K562 (cell line): ENCODE measurements at regions not wholly inside any gene's neighbourhood (a gene's known extent, or its start where the extent isn't known, plus 50 kb on each side); places are given as distances from the start of the nearest gene placed in this dataset.

Experiments
- CEBPB ChIP-seq: fragments of 450-650 bp; IDR thresholded peaks from 2 replicates; pipeline ENCODE4 v1.6.1; 2016; ENCODE audit warnings: missing genetic modification characterization, missing compliant biosample characterization
- DNMT1 ChIP-seq: fragments of 450-650 bp; IDR thresholded peaks from 2 replicates; pipeline ENCODE4 v1.6.1; 2016; ENCODE audit warnings: antibody characterized with exemption, mild to moderate bottlenecking
- ETV5 ChIP-seq: sonication (generic); formaldehyde crosslinking; IDR thresholded peaks from 2 replicates; pipeline ENCODE4 v1.4.0; 2020; ENCODE audit warnings: low read depth, mild to moderate bottlenecking, missing genetic modification reagents
- HMG20A ChIP-seq: fragments of 450-650 bp; formaldehyde crosslinking; conservative IDR thresholded peaks from 2 replicates; pipeline ENCODE4 v1.4.0; 2020; ENCODE audit warnings: mild to moderate bottlenecking, mixed read lengths
- POLR2AphosphoS5 ChIP-seq: IDR thresholded peaks from 2 replicates; pipeline ENCODE4 v1.6.1; 2011; ENCODE audit warnings: mild to moderate bottlenecking, low read depth, low read length, moderate library complexity; ENCODE audit not compliant: control insufficient read depth, insufficient read depth
- SMC3 ChIP-seq: conservative IDR thresholded peaks from 2 replicates; pipeline ENCODE4 v1.6.1; 2011; ENCODE audit warnings: low read depth, low read length, improper control_type of control experiment; ENCODE audit not compliant: insufficient read depth
- STAG1 ChIP-seq: sonication (generic); formaldehyde crosslinking; IDR thresholded peaks from 2 replicates; pipeline ENCODE4 v1.5.0; 2020; ENCODE audit warnings: missing genetic modification reagents, borderline replicate concordance
- ZNF324 ChIP-seq: fragments of 250-450 bp; sonication (Bioruptor Pico); IDR thresholded peaks from 2 replicates; pipeline ENCODE4 v1.4.0; 2020; ENCODE audit warnings: mild to moderate bottlenecking
- TF ChIP-seq, protein P1 (sequence below): fragments of 250-450 bp; sonication (Bioruptor Pico); IDR thresholded peaks from 2 replicates; pipeline ENCODE4 v1.8.0; 2022; ENCODE audit warnings: moderate library complexity, mild to moderate bottlenecking, inconsistent platforms

DNA sequence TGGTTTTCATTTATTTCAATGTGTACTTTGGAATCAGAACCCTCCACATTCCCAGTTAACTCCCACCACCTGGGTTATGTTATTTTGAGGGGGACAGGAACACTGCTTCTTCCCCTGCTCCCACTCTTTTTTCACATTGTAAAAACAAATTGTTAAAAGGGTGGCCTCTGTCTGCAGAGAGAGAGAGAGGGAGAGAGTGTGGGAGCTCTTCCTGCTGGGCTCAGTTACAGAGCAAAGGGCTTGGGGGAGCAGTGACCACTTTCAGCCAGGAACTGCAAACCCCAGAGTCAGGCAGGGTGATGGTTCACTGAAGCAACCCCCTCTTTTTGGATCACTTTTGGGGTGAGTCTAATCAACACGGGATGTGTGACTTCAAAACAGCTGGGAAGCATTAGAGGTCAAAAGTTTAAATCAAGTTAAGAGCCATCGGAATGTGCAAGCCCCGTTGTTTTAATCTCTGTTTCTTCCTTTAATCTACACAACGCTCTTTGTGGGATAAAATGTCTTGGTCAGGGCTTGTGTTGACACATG lies 577.0 kb upstream of the CDH11 start:
- TF ChIP-seq ZNF324 (no peak), HMG20A (CRISPR knock-in tag) (no peak), ETV5 (CRISPR knock-in tag) (no peak), SMC3 (no peak), STAG1 (CRISPR knock-in tag) (no peak), DNMT1 (no peak), POLR2AphosphoS5 (no peak), CEBPB (tag) (no peak)
- TF ChIP-seq, protein P1, sequence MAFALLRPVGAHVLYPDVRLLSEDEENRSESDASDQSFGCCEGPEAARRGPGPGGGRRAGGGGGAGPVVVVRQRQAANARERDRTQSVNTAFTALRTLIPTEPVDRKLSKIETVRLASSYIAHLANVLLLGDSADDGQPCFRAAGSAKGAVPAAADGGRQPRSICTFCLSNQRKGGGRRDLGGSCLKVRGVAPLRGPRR (CRISPR knock-in tag) = no peak
